ENCODE measurements at regions not wholly inside any gene's neighbourhood (a gene's known extent, or its start where the extent isn't known, plus 50 kb on each side); places are given as distances from the start of the nearest gene placed in this dataset.
A peak's percentile ranks its signal among the peaks of the same experiment; 100 is the strongest.

GRCh38 chr5:163893281-163893680 lies 387.9 kb downstream of the MAT2B start:
- H3K27me3 Mint-ChIP-seq = no peaks in the 10 kb centered on the region
- WGBS (ENCODE audit: insufficient coverage) = no CpG with 5 or more reads among the region's 2 CpGs
- H3K79me2 ChIP-seq (ENCODE audit: control insufficient read depth, insufficient read depth, low read length) = no peaks in the 10 kb centered on the region
- H3K27me3 ChIP-seq (replicated peaks in 1 of 4; ENCODE audit: control extremely low read depth in 1 of 4, control insufficient read depth in 3 of 4, insufficient read depth in 4 of 4, low read length in 3 of 4) = no peaks in the 10 kb centered on the region
- DNase-seq = no peak
- intact Hi-C loops (cut with micrococcal nuclease) = no loop called here
- TF ChIP-seq CTCF (IDR thresholded peaks at IDR 0.05) (no peak), EZH2 (IDR thresholded peaks at IDR 0.05; ENCODE audit: borderline replicate concordance, insufficient read depth, low read depth, low read length, poor library complexity, severe bottlenecking) (no peak)
- peaks cover 0 to 1% (median 0%) of the 10 kb centered on the region in 3 donors for H3K9me3 ChIP-seq (ENCODE audit: control extremely low read depth in 1 of 3, control insufficient read depth in 2 of 3, insufficient read depth in 1 of 3, low read length in 2 of 3)
- no peak for ATAC-seq (ENCODE audit: low read depth)
- H3K27ac ChIP-seq (ENCODE audit: low read length in 2 of 2) = no peak overlapping the region
- no peak overlapping the region for H2AFZ ChIP-seq (ENCODE audit: insufficient read depth, low read depth, low read length, poor library complexity, severe bottlenecking)
- no peak overlapping the region for H3K4me3 Mint-ChIP-seq
- H4K20me1 ChIP-seq (ENCODE audit: control insufficient read depth, insufficient read depth, low read length, poor library complexity, severe bottlenecking) = no peaks in the 10 kb centered on the region
- H3K4me1 Mint-ChIP-seq = peaks cover 28% of the 10 kb centered on the region
- ChIA-PET CTCF (no interaction called here), POLR2A (no interaction called here)
- H3K27ac Mint-ChIP-seq = no peak overlapping the region
- no peaks in the 10 kb centered on the region for H3K36me3 ChIP-seq (replicated peaks in 1 of 2; ENCODE audit: control extremely low read depth in 1 of 2, control insufficient read depth in 1 of 2, extremely low read depth in 1 of 2, insufficient read depth in 2 of 2, low read length in 1 of 2)
- no peaks in the 10 kb centered on the region for H3K9me3 Mint-ChIP-seq (ENCODE audit: insufficient read depth)
- H3K4me1 ChIP-seq (ENCODE audit: control insufficient read depth in 2 of 2, insufficient read depth in 2 of 2, low read length in 2 of 2) = peaks cover 6 to 15% of the 10 kb centered on the region in 2 donors
- H3K9ac ChIP-seq (ENCODE audit: low read length) = no peak overlapping the region
- no peak overlapping the region for H3K4me2 ChIP-seq (replicated peaks; ENCODE audit: low read depth, low read length, poor library complexity, severe bottlenecking)
- no peak overlapping the region for H3K4me3 ChIP-seq (ENCODE audit: control extremely low read depth in 1 of 5, extremely low read depth in 1 of 5, insufficient read depth in 1 of 5, low read depth in 2 of 5, low read length in 4 of 5)

- H3K4me1 ChIP-seq (ENCODE audit: control insufficient read depth in 2 of 2, insufficient read depth in 2 of 2, low read length in 2 of 2) = peaks cover 10 to 20% of the 10 kb centered on the region in 2 donors
- H3K9me3 ChIP-seq (ENCODE audit: control extremely low read depth in 1 of 3, control insufficient read depth in 2 of 3, insufficient read depth in 1 of 3, low read length in 2 of 3) = peaks cover 0 to 1% (median 0%) of the 10 kb centered on the region in 3 donors
- no peak overlapping the region for H3K4me3 ChIP-seq (ENCODE audit: control extremely low read depth in 1 of 5, extremely low read depth in 1 of 5, insufficient read depth in 1 of 5, low read depth in 2 of 5, low read length in 4 of 5)
- POLR2A ChIA-PET = no interaction called here
- no peaks in the 10 kb centered on the region for H3K36me3 ChIP-seq (replicated peaks in 1 of 2; ENCODE audit: control extremely low read depth in 1 of 2, control insufficient read depth in 1 of 2, extremely low read depth in 1 of 2, insufficient read depth in 2 of 2, low read length in 1 of 2)
- H3K27me3 Mint-ChIP-seq = no peaks in the 10 kb centered on the region
- H3K9ac ChIP-seq (ENCODE audit: low read length) = no peak overlapping the region
- intact Hi-C loops (cut with micrococcal nuclease) = loop anchor here (2.0 kb wide), 1 partner anchor 20 kb away; no protein-coding TSS in a partner anchor
- H2AFZ ChIP-seq (ENCODE audit: insufficient read depth, low read depth, low read length, poor library complexity, severe bottlenecking) = no peak overlapping the region
- H3K4me3 Mint-ChIP-seq = peak overlapping the region; percentile 42
- DNase-seq = no peak
- H4K20me1 ChIP-seq (ENCODE audit: control insufficient read depth, insufficient read depth, low read length, poor library complexity, severe bottlenecking) = no peaks in the 10 kb centered on the region
- no peak for TF ChIP-seq CTCF (IDR thresholded peaks at IDR 0.05)
- TF ChIP-seq EZH2 (IDR thresholded peaks at IDR 0.05; ENCODE audit: borderline replicate concordance, insufficient read depth, low read depth, low read length, poor library complexity, severe bottlenecking) = no peak
- H3K27ac Mint-ChIP-seq = peak overlapping the region; percentile 21
- H3K27me3 ChIP-seq (replicated peaks in 1 of 4; ENCODE audit: control extremely low read depth in 1 of 4, control insufficient read depth in 3 of 4, insufficient read depth in 4 of 4, low read length in 3 of 4) = no peaks in the 10 kb centered on the region
- H3K79me2 ChIP-seq (ENCODE audit: control insufficient read depth, insufficient read depth, low read length) = no peaks in the 10 kb centered on the region
- H3K9me3 Mint-ChIP-seq (ENCODE audit: insufficient read depth) = no peaks in the 10 kb centered on the region
- peak; percentile 36 for ATAC-seq (ENCODE audit: low read depth)
- no peak overlapping the region for H3K27ac ChIP-seq (ENCODE audit: low read length in 2 of 2)
- peak overlapping the region; percentile 3 for H3K4me2 ChIP-seq (replicated peaks; ENCODE audit: low read depth, low read length, poor library complexity, severe bottlenecking)
- H3K4me1 Mint-ChIP-seq = peaks cover 35% of the 10 kb centered on the region
- CTCF ChIA-PET = no interaction called here
These were observed 389.2 kb downstream of the MAT2B start for GRCh38 chr5:163894645-163895044.
